Central memory CD4-positive, alpha-beta T cell (primary cell): ENCODE measurements at regions not wholly inside any gene's neighbourhood (a gene's known extent, or its start where the extent isn't known, plus 50 kb on each side); places are given as distances from the start of the nearest gene placed in this dataset.
"Not testable (repeated sequence)": the region's sequence is repeated elsewhere in the genome, so short reads cannot be mapped to it uniquely, and the experiment has no call there.

ENCODE experiments used
- DNase-seq: peaks from one replicate; pipeline ENCODE4 v3.0.0; 2022

DNA sequence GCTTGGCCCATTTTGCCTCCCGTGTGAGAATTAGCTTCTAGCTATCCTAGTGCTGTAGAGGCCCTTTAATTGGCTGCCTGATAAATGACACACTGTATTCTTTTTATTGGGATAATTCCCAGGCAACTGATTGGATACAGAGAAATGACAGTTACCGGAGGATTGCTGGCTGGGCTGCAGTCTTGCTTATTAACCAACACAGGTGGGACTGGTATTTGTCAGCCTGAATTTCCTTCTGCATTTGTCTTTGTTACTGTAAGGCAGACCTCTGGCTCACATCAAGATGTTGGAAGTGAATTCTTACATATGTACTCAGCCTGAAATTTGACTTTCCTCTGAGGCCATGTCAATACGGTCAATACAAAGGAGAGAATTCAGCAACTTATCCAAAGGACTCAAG lies 650.8 kb upstream of the SOX9 start:
- no peak for DNase-seq

GRCh38 chr17:71472809-71473789 lies 647.7 kb upstream of the SOX9 start:
- DNase-seq: no peak

DNA sequence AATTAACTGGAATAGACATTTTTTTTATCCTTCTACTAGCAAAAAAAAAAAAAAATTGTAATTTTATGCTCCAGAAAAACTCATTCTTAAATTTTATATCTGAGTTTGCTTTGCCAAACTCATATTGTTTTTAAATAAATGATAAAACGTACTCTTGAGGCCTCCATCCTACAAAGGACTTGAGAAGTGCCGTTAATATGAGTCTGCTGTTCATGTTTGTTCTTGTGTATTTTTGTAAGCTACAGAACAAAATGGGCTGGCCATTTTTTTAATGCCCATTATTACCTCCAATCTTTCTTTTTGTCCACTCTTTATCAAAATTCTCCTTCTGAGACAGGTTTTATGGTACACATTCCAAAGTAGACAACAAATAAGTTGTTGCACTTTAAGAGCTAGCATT lies 643.5 kb upstream of the SOX9 start:
- DNase-seq: no peak

GRCh38 chr17:71480099-71480498 lies 640.7 kb upstream of the SOX9 start:
- no peak for DNase-seq

DNA sequence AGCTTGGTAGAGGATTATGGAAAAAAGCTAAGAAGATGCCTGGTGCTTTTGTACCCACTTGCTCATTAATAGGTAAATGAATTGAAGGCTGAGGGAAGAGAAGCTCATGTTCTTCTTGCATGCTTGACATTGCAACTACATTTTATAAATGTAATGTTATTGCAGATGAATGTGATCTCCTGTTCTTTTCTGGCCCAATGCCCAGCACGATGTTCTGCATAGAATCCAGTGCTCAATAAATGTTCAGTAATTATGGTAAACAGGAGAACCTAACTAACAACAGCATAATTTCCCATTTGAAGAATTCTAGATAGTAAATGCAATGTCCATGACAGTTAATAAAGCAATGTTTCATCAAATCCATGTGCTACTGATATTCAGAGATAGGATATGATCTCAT lies 638.2 kb upstream of the SOX9 start:
- DNase-seq: no peak

- DNase-seq: no peak
Measured at GRCh38 chr17:71484546-71484945, 636.3 kb upstream of the SOX9 start.

GRCh38 chr17:71485426-71485825 lies 635.4 kb upstream of the SOX9 start:
- no peak for DNase-seq

- no peak for DNase-seq
Measured at GRCh38 chr17:71486261-71486660, 634.6 kb upstream of the SOX9 start.

DNA sequence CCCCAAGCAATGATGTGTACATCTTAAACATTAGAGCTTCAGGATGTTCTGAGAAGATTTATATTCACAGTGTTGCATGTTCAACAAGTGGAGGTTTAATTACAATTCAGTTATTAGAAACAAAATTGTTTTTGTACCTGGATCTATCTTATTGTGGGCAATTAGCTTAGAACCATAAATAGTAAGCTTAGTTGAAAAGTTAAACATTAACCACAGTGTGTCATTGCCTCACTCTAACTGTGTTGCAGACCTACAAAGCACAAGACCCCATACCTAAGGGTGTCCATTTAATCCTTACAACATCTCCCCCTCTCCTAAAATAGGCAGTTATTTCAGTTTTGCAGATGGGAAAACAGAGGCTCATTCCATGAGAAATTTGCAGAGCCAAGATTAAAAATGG lies 632.0 kb upstream of the SOX9 start:
- no peak for DNase-seq

- DNase-seq: no peak
Measured at GRCh38 chr17:71494062-71494855, 626.6 kb upstream of the SOX9 start.

GRCh38 chr17:71495420-71495819 lies 625.4 kb upstream of the SOX9 start:
- DNase-seq: no peak

- no peak for DNase-seq
Measured at GRCh38 chr17:71496552-71496951, 624.3 kb upstream of the SOX9 start.

DNA sequence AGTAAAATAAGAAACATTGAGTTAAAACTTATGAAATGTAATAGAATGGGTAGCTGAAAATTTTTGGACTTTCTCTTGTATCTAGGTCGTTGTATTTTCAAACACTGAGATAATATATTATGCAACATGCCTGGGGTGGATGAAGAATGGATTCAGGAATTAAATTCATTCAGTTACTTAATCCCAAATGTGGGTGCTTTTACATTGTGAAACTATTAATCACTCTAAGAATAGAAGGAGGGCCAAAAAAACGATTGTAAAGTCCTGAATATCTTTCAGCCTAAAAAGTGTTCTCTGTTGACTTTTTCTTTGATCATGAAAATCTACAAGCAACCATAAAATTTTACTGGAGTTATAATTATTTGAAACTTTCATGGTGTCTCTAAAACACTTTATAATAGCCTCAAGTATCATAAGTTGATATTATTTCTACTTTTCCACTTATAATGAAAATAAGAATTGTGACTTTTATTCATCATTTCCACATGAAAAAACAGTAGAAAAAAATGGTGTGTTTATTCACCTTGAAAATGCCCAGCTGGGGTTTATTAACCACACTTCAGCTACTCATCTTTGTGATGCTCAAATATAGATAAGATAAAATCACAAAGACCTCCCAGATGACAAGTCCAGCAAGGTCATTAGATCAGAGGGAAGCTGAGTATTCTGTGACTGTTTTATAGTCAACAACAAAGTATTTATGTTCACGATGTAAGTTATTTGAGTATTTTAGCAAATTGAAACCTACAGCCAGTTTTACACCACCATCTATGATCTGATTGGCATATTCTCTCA lies 619.9 kb upstream of the SOX9 start:
- no peak for DNase-seq

DNA sequence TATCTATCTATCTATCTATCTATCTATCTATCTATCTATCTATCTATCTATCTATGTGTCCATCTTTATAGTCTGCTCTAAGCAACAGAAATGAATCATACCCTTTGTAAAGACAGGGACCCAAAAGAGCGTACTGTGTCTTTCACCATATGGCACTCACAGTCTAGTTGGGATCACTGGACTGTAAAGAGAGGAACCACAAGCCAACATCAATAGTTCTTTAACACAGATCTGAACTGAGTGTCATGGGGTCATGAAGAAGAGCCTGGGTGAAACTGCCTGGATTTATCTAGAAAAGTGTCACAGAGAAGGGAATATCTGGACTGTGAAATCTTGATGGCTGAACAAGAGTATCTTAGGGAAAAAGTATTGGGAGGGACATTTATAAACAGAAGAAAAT lies 619.1 kb upstream of the SOX9 start:
- no peak for DNase-seq

- no peak for DNase-seq
Measured at GRCh38 chr17:71502443-71502842, 618.4 kb upstream of the SOX9 start.

DNA sequence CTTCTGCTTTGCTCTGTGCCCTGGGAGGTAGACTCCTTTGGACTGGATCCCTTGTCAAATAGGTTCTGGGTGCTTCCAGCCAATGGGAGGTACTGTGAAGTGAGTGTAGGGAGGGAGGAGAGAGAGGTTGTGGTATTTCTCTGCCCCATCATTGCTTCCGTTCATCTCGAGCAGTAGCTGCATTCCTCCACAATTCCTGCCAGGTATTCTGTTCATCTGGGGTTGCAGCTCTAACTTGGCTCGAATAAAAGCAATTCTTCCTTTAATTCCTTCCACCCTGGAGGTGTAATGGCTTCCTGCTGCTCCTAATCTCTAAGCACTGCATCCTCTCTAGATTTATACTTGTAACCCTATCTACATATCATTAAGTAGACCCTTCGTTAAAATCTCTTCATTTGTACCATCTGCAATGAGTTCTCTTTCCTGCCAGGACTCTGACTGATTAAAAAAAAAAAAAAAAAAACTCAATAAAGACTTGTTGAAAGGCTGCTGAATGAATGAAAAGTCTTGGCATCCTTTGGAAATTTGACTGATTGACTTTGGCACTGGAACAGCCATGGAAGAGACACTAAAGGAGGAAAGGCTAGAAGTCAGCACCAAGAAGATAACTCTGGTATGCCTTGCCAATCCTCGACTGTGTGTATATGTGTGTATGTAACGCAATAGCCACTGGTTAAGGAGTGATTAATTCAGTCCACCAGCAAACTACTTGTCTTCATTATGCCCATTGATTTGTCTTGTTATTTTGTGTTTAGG lies 616.9 kb upstream of the SOX9 start:
- DNase-seq: no peak

GRCh38 chr17:71505200-71505599 lies 615.6 kb upstream of the SOX9 start:
- DNase-seq: no peak

DNA sequence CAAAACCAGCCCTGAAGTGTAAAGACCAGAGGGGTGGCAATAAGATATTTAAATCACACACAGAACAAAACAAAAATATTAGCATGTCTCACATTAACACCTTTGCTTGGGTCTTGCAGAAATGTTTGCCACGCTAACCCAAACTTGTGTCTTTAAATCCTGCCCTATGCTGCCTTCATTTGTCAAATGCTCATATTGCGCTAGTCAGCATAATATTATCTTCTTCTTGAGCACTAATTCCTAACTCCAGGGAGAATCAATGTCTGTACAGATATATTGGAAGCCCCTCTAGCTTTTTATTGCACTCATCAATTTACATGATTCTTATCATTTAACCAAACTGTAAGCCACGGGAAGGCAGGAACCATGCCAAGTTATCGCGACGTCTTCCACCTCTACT lies 614.8 kb upstream of the SOX9 start:
- no peak for DNase-seq

DNA sequence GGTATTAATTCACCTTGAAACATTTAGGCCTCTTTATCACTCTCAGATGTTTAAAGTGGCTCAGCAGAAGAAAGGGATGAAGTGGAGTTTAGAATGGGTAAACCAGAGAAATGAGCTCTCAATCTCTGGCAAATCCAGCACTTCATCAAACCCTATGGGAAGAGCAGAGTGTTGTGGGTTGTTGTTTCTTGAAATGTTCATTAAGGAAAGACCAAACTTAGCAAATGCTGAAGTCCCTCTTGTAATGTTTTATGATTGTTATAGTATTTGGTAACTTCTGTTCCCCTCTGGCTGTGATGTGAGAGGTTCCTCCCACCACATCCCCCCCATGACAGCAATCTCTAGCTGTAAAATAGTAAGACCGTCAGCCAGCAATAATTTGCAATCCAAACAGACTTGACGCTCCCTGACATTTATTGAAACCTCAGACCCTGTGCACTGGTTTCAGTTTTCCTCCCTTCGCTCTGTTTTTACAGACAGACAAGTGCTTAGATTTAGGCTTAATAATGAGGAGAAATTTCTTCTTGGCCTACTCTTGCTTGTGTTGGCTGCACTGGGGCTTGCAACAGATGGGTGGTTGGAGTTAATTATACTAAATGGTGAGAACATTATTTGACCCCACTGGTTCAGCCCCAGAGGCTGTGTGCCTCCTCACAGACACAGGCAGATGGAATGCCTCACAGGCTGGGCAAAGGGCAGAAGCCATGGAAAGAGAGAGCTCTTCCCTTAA lies 609.4 kb upstream of the SOX9 start:
- DNase-seq: no peak

- not testable (repeated sequence) for DNase-seq
Measured at GRCh38 chr17:71513725-71514124, 607.1 kb upstream of the SOX9 start.

- DNase-seq: no peak
Measured at GRCh38 chr17:71516149-71516548, 604.7 kb upstream of the SOX9 start.

DNA sequence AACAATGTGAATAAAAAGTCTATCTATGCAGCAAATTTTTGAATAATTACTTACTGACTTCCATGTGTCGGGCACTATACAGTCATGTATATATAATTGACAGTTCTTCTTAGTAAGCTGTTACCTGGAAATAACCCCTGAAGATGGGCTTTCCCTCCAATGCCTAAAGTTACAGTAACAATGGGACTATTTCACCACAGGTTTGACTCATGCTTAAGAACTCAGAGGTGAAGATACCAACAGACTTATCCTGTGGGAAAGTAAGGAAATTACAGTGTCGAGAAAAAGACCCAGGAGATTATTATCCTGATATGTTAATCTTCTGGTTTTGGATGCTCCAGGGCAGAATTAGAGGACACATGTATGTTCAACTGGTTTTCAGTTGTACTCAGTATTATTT lies 601.5 kb upstream of the SOX9 start:
- DNase-seq: no peak
